ENCODE measurements at regions not wholly inside any gene's neighbourhood (a gene's known extent, or its start where the extent isn't known, plus 50 kb on each side); places are given as distances from the start of the nearest gene placed in this dataset.
"Not testable (repeated sequence)": the region's sequence is repeated elsewhere in the genome, so short reads cannot be mapped to it uniquely, and the experiment has no call there.

DNA sequence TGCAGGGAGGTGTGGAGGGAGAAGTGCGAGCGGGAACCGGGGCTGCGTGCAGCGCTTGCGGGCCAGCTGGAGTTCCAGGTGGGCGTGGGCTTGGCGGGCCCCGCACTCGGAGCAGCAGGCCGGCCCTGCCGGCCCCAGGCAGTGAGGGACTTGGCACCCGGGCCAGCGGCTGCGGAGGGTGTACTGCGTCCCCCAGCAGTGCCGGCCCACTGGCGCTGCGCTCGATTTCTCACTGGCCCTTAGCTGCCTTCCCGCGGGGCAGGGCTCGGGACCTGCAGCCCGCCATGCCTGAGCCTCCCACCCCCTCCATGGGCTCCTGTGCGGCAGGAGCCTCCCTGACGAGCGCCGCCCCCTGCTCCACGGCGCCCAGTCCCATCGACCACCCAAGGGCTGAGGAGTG is 712.2 kb upstream of the PKDCC start:
- not testable (repeated sequence) for DNase-seq

DNA sequence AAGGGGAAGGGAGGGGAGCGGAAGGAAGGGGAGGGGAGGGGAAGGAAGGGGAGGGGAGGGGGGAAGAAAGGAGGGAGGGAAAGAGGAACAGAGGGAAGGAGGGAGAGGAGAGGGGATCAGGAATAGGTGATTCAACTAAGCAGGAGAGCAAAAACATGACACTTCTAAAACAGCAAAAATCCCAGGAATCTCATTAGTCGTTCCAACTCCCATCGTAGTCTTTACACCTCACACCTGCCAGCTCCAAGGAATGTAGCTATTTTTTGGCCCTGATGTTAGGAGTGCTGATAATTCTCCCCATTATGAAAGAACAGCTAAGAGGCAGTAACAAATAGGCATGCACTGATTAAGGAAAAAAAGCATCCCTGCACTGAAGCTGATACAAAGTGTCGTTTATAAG is 709.9 kb upstream of the PKDCC start:
- no peak for DNase-seq

- DNase-seq = no peak
Measured at GRCh38 chr2:41344529-41344928, 703.3 kb upstream of the PKDCC start.

DNA sequence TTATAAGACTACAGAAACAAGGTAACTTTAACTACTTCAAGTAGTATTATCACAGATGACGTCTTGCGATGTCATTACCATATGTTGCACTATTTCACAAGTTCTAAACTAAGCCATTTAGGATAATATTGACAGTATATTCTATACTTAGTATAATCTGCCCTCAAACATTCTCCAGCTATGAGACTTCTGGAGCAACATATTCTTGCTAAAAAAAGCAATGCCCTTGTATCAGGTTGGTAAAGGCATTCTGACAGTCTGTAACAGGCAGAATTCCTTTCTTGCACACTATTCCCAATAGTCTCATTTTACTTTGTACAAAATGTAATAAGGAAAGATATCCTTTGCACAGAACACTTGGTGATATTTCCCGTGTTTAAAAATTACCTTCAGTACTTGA is 694.8 kb upstream of the PKDCC start:
- DNase-seq = no peak

GRCh38 chr2:41355794-41356193 is 692.0 kb upstream of the PKDCC start:
- no peak for DNase-seq

GRCh38 chr2:41364842-41365241 is 683.0 kb upstream of the PKDCC start:
- no peak for DNase-seq

DNA sequence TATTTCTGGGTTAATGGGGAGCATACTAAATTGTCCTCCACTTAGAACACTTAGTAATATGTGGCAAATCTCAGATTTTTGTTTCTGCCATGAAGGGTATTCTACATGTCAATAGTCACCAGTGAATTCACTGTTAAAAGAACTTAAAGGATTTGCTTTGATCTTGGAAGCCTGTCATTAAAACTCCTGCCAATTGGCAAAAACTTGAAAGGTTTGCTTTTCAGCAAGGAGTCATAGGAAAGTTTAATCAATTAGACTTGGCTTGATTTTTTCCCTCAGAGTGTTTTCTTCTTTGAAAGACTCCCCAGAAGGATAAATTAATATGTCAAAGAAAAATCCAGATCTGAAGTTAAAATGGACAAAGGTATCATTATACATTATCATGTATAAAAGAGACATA is 671.9 kb upstream of the PKDCC start:
- DNase-seq = no peak

GRCh38 chr2:41377837-41378236 is 670.0 kb upstream of the PKDCC start:
- DNase-seq = no peak

GRCh38 chr2:41378420-41378819 is 669.4 kb upstream of the PKDCC start:
- no peak for DNase-seq

GRCh38 chr2:41379496-41380221 is 668.2 kb upstream of the PKDCC start:
- DNase-seq = no peak

GRCh38 chr2:41381701-41382100 is 666.1 kb upstream of the PKDCC start:
- DNase-seq = no peak

- no peak for DNase-seq
Measured at GRCh38 chr2:41387519-41387918, 660.3 kb upstream of the PKDCC start.

GRCh38 chr2:41393621-41394020 is 654.2 kb upstream of the PKDCC start:
- DNase-seq = no peak

GRCh38 chr2:41394541-41394940 is 653.3 kb upstream of the PKDCC start:
- no peak for DNase-seq

GRCh38 chr2:41395692-41396091 is 652.1 kb upstream of the PKDCC start:
- no peak for DNase-seq

DNA sequence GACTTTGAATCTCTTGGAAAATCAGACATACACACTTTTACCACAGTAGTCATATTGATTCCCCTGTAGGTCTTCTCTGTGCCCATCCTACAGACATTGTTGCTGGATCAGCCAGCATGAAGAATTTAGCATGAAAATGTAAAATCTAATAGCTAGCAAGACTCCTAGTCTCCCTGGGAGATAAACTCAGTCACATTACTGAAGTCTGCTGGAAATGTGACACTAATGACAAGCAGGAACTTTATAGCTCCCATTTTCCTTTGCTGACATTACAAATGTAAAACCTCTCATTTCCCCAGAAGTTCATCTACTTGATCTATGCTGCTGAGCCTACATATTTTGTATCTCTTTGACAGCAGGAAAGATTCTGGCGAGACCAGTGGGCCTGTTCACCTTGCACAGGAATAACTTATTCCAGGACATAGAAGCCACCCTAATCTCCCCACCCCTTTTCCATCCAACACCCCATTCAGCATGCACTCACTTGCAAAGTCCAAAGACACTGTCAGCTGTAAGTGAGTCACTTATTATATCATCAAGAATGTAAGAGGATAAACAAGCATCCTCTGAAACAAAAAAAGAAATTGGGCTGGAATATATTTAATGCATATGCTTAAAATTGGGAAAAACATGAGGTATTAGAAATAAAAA is 648.3 kb upstream of the PKDCC start:
- DNase-seq = no peak

DNA sequence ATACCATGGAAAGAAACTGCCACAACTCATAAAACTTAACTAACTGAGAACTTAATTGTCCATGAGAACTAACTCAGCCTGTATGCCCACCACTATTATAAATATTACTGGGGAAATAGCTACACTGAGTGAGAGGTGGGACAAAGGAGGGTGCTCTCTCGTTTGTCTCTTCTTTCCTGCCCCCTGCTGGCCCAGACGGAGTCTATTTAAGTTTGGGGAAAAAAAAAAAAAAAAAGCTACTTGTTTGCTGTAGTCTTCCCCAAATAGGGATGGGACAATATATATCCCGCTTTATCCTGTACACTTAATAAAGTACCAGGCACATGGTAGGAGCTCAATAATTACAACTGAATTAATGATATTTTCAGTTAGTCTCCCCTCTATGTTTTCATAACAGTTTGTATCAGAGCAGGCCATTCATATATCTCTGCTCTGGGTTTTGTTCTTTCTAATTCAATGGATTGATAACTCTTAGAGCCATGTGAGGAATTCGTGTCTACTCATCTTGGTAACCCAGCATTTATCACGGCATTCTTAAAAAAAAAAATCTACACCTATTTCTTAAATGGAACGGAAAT is 647.6 kb upstream of the PKDCC start:
- no peak for DNase-seq

DNA sequence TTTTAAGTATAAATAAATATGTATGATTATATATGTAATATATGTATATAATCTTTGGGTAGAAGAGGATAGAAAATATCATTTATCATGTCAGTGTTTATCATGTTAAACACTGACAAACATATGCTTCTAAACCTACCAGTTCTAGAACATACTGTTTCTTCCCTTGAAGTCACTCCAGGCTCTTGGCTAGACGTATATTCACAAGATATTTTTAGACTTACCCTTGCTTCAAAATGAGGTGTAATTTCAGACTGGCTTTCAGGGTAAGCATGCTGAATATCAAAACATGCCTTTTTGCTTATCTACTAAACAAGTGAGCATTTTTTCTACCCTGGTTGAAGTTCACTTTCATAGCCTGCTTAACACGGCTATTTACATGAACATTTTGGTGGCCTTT is 642.4 kb upstream of the PKDCC start:
- no peak for DNase-seq

- DNase-seq = no peak
Measured at GRCh38 chr2:41409328-41409727, 638.5 kb upstream of the PKDCC start.

GRCh38 chr2:41410011-41410410 is 637.8 kb upstream of the PKDCC start:
- no peak for DNase-seq

DNA sequence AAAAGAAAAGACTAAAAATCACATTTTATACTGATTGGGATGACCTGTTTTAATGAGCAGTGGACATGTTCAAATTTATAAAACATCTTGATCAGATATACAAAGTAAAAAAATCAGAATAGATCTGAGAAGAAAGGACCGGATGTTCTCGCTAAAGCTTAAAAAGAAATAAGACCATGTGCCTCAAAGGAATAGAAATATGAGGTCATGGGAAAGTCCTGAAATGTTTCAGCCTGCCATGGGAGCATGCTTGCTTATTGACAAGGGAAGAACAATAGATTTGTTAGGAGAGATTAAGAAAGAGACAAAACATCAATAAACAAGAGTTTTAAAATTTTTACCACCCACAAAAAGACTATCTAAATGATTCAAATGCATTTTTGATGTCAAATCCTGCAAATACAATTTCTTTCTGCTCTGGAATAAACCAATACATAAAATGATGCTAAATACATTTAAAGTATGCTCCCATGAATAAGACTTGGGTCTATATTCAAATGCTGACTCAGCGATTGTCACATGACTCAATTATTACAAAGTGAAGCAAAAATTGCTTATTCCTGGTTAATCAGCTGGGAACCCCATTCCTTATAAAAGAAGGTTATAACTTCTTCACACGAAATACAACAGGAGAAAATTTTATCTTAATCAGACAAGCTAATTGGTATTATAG is 633.9 kb upstream of the PKDCC start:
- no peak for DNase-seq

- no peak for DNase-seq
Measured at GRCh38 chr2:41414486-41415230, 633.2 kb upstream of the PKDCC start.

DNA sequence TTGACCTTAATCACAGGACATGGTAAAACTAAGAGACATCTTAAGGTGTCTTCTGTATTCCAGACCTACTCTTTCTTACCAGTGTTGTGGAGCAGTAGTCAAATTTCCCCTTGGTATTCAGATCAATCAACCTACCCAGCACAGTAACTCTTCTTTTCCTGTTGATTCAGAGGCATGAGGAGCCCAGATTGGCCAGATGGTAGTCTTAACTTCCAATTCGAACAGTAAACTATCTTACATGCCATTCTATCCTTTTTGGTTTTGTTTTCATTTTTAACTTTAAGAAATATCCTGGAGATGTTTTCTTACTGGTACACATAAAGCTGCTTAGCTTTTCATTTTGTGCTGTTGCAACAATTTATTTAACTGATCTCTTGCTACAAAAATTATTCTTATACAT is 630.3 kb upstream of the PKDCC start:
- DNase-seq = no peak
